Stimulated activated CD4-positive, alpha-beta T cell treated with anti-CD3 and anti-CD28 coated beads, Interleukin-12 subunit alpha, Interleukin-12 subunit beta, amount 100 ng/mL, for 4 hours (primary cell): ENCODE measurements at regions not wholly inside any gene's neighbourhood (a gene's known extent, or its start where the extent isn't known, plus 50 kb on each side); places are given as distances from the start of the nearest gene placed in this dataset.
"Not testable (repeated sequence)": the region's sequence is repeated elsewhere in the genome, so short reads cannot be mapped to it uniquely, and the experiment has no call there.

Experiments
- DNase-seq: peaks from one replicate; pipeline ENCODE4 v3.0.0-alpha.2; 2020

GRCh38 chr10:128568491-128568890 is 442.3 kb upstream of the MKI67 start:
- no peak for DNase-seq

GRCh38 chr10:128568990-128569945 is 443.0 kb upstream of the MKI67 start:
- DNase-seq = no peak

GRCh38 chr10:128570319-128570995 is 444.2 kb upstream of the MKI67 start:
- no peak for DNase-seq

GRCh38 chr10:128571071-128571470 is 444.8 kb upstream of the MKI67 start:
- no peak for DNase-seq

GRCh38 chr10:128571745-128572144 is 445.5 kb upstream of the MKI67 start:
- DNase-seq = no peak

- no peak for DNase-seq
These were observed 446.5 kb upstream of the MKI67 start for GRCh38 chr10:128572696-128573095.

GRCh38 chr10:128573281-128573845 is 447.1 kb upstream of the MKI67 start:
- DNase-seq = no peak

GRCh38 chr10:128573986-128574385 is 447.8 kb upstream of the MKI67 start:
- no peak for DNase-seq

- DNase-seq = no peak
These were observed 448.5 kb upstream of the MKI67 start for GRCh38 chr10:128574581-128575210.

GRCh38 chr10:128575761-128576160 is 449.5 kb upstream of the MKI67 start:
- no peak for DNase-seq

- no peak for DNase-seq
These were observed 450.1 kb upstream of the MKI67 start for GRCh38 chr10:128576336-128576735.

- no peak for DNase-seq
These were observed 450.9 kb upstream of the MKI67 start for GRCh38 chr10:128576943-128577670.

- no peak for DNase-seq
These were observed 451.9 kb upstream of the MKI67 start for GRCh38 chr10:128577958-128578750.

GRCh38 chr10:128578766-128579165 is 452.5 kb upstream of the MKI67 start:
- DNase-seq = no peak

GRCh38 chr10:128579280-128579865 is 453.1 kb upstream of the MKI67 start:
- DNase-seq = no peak

- DNase-seq = no peak
These were observed 453.7 kb upstream of the MKI67 start for GRCh38 chr10:128579901-128580300.

GRCh38 chr10:128583125-128583524 is 456.9 kb upstream of the MKI67 start:
- DNase-seq = not testable (repeated sequence)

GRCh38 chr10:128586599-128586998 is 460.4 kb upstream of the MKI67 start:
- not testable (repeated sequence) for DNase-seq

GRCh38 chr10:128587689-128588088 is 461.5 kb upstream of the MKI67 start:
- no peak for DNase-seq

- DNase-seq = no peak
These were observed 462.2 kb upstream of the MKI67 start for GRCh38 chr10:128588402-128588801.

GRCh38 chr10:128594688-128595087 is 468.5 kb upstream of the MKI67 start:
- no peak for DNase-seq
